NCI-H2171 (cell line): ENCODE measurements at regions not wholly inside any gene's neighbourhood (a gene's known extent, or its start where the extent isn't known, plus 50 kb on each side); places are given as distances from the start of the nearest gene placed in this dataset.

Source experiments
- DNase-seq: peaks from one replicate; lab custom pipeline; 2025; lab: John Stamatoyannopoulos, UW

DNA sequence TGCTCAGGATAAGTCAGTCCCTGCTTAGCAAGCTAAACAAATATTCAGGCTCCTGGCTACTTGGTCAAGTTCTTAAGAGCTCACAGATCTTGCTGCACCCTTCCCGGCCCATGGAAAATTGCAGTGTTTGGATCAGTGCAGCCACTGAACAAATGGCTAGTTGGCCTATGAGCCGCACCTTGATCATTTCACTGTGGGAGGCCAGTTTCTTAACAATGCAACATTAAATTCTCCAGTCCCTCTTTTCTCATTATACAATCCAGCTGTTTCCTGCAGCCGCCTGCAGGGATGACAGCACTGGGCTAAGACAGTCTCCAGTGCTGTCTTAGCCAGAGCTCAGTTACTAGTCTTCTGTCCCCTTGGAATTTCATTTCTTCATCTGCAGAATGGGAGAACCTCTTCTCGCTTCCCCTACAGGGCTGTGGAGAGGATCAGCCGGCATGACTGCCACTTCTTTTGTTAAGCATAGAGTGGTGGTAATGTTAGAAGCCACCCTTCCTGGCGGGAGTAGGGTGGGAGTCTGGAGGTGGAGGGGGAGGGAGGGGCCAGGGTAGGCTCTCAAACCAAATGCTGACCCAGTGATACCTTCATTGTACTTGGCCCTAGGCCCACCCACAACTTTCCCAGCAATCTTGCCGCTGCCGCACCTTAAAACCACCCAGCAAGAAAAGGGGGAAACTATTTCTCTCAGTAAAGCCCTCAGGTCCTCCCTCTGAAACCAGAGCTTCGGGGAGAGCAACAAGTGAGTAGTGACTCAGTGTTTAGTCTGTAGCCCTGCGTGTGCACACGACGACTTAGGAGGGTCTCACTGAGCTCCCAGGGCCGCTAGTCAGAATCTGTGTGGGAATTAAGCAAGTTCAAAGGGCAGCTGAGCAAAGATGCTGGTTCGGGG, 145.7 kb downstream of the NUAK1 start:
- no peak for DNase-seq

DNA sequence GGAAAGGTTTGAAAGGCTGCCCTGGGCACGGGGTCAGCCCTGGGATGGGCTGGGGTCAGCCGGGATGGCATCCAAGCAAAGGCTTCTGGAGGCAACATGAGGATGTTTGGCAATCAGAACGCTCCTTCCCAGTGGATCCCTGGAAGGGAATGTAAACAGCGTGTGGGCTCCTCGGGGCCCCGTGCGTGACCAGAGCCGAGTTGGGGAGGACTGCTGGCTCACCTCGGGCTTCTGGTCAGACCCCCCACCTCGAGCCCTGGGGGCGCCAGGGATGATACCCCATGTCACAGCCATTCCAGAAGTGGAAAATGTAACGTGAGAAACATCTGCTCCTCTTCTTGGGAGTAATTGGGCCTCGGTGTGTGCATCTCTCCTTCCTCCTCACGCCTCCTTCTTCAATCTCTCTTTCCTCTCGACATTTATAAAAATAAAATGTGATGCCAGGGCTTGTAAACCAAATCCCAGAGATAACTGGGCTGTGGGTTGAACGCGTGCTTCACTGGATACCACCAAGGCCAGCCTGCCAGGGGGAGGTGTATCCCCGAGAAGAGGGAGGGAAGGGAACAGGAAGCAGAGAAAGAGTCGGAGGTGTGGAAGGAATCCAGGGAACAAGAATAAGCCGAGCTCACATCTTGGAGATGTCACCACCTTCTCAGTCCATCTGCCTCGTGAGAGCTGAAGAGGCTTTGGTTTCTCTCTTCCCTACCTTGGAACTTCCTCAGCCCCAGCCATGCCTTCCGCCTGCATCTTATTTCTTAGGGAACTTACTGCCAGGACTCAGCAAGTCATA, 144.8 kb downstream of the NUAK1 start:
- no peak for DNase-seq

DNA sequence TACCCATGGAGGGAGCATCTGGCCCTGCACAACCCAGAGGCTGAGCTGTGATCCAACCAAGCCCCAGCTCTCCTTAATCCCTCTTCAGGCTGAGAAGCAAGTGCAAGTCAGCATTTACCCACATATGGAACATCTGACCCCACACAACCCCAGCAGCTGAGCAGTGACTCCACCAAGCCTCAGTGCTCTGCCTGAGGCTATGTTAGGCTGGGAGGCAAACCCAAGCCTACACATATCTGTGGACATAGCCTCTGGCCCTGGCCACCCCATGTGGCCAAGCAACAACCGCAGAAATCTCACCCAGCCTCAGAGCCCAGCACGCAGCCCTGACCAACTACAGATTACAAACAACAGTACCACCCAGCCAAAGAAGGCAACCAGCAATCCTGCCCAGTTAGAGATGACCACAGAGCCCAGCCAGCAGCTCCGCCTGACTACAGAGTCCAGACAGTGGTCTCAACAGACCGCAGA, 142.8 kb downstream of the NUAK1 start:
- no peak for DNase-seq

DNA sequence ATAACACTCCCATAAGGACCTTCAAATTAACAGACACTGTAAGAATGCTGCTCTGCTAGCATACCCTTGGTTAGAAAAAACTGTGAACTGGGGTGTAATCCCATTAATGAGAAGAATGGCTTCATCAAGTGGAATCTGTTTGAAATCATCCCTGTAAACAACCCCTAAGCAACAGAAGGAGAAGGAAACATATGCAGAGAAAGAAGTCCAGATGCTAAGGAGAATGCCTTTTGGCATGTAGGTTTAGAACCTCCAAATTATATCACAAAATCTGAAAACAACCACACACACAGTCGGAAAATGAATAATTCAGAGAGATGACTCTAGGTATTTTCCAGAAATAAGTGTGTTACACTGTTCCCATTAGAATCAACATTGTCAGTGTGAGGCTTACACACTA, 140.2 kb downstream of the NUAK1 start:
- DNase-seq = no peak

DNA sequence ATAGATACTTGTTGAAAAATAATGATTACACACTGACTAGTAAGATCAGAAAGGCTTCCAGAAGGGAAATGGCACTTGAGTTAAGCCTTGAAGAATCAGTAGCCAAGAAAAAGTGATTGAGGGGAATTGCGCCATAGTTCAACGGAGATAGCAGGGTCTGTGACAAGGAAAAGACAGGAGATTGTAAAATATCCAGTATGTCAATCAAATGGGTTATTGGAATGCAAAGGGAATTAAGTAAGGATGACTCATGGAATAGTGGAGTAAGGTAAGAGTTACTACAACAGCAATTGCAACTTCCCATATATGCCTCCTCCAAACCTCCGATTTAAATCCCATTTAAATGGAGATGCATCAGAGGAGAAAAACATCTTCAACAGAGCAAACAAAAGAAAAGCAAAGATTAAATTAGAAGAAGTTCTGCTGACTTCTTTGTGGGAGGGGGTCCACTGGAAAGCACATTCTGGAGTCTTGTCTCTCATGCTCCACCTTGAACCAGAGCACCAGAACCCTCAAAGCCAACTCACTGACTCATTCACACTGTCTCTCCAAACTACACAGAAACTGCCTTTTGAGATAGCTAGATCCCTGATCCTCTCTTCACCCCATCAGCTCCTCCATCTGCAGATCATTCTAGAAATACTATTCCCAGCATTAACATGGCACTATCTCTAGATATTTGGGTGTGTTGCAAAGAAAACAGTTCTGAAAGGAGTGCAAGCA, 138.2 kb downstream of the NUAK1 start:
- DNase-seq = no peak

DNA sequence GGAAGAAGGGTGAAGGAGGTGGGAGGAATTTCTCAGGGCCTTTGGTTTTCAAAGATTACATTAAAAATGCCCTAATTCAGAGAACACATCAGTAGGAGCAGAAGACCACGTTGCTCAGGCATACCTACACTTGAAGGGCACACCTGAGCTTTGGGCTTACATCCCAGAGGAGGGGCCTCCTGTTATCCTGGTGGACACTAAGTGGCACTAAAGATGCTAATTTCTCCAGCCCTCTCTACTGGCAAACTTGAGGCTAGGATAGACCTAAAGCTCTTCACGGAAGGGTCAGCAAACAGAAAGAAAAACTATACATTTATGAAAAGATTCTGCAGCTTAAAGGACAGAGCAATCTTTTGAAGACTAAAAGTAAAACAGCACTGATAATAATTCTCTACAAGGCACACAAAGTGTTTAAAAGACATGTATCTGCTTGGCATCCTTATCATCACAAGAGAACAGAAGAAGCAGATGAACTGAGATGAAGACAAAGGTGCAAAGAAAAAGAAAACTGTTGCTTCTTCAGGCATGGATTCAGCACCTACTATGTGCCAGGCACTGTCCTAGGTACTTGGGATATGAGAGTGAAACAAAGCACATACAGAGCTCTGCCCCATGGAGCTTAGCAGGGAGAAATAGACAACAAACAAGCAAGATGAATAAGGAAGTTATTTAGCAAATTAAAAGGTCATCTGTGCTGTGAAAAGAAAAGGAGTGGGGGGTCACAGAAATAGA, 137.5 kb downstream of the NUAK1 start:
- no peak for DNase-seq

DNA sequence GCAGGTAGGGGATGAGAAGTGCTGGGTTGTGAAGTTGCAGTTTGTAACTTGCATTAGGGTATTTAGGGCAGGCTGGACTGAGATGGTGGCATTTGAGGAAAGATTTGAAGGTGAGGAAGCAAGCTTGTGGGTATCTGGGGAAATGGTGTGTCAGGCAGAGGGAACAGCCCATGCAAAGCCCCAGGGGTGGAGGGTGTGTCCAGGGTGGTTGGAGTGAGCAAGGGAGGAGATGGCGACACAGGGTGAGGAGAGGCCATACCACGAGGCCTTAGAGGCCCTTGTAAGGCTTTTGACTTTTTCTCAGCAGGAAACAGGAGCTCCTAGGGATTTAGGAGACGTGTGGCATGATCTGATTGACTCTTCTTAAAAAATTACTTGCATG, 136.9 kb downstream of the NUAK1 start:
- DNase-seq = no peak

DNA sequence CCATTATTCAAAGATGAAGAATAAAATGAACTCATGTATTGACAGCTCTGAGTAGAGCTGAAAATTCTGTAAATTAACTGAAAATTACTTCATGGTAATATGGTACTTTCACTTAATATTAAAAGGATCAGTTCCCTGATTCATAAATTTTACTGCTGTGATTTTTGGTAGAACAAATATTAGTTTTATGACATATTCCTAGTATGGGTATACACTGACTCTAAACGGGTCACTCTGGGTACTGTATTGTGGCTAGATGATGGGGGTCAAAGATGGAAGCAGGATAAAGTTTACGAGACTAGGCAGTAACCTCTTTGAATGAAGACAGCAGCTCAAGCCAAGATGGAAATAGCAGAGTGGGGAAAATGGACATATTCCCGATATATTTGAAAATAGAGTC, 135.5 kb downstream of the NUAK1 start:
- DNase-seq = no peak

DNA sequence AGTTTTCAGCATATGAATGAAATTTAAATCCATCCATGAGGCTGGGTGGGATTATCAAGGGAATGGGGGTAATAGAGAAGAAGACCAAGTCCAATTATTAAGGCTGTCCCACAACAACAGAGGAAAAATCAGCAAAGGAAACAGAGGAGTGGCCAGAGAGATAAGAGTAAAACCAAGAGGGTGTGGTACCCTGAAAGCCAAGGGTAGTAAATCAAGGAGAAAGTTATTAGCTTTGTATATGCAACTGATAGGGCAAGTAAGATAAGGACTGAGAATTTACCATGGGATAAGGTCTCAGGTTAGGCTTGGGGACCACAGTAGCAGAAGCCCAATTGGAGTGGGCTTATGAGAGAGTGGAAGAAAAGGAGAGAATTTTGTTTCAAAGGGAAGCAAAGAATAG, 134.5 kb downstream of the NUAK1 start:
- no peak for DNase-seq

DNA sequence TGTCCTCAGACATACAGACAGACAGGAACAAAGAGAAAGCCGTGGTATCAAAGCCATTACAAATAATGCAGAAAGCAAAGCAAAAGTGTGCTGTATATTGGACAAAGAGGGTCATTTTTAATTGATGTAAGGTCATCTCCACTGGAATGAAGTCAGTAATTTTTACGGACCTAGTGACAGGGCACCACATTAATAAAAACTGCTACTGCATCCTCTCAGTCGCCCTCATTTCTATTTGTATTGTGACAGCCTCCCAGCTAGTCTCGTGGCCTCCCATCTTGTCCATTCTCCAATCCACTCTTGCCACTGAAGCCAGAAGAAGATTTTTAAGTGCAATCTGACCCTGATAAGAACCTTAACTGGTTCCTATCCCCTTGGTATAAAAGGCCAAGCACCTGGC, 132.4 kb downstream of the NUAK1 start:
- DNase-seq = no peak

DNA sequence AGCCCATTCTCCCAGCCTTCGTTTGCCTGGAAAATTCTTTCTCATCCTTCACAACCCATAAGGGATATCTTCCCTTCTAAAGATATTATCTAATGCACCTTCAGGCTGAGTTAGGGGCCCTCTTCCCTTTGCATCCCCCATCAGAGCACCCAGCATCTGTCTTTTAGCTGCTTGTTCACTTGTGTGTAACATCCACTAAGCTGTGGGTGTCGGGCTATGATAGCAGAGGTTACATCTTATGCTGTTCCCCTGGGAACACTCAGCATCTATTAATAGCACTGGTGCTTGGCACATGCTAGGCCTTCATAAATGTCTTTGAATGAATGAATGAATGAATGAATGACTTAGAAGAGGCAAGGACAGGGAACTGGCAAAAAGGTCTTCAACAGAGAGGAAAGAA, 131.8 kb downstream of the NUAK1 start:
- no peak for DNase-seq

DNA sequence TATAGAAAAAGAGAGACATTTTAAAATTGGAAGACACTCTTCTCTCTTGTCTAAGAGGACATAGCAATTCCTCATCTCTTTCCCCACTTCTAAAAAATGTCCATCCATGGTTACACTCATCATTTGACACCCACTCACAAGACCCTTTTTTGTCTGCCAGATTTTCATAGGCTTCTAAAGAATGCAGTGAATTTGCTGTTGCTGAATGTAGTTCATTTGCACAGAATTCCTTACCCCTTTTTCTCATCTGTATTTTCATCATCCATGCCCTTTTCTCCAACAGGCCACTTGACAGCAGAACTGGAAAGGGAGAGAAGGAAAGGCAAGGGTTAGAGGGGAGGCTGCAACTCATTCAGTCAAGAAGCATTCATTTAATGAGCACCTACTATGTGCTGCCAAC, 128.0 kb downstream of the NUAK1 start:
- DNase-seq = no peak
